ENCODE measurements at regions not wholly inside any gene's neighbourhood (a gene's known extent, or its start where the extent isn't known, plus 50 kb on each side); places are given as distances from the start of the nearest gene placed in this dataset.

- no peaks in the 10 kb centered on the region for H3K27me3 ChIP-seq
- H3K36me3 ChIP-seq: no peaks in the 10 kb centered on the region
- H3K9me3 ChIP-seq: peaks cover 0 to 17% (median 0%) of the 10 kb centered on the region in 11 donors
- peak in 3 of 8 donors; percentile 49 to 79 (median 69) for ATAC-seq
- no peak overlapping the region for H3K27ac ChIP-seq
- H3K4me3 ChIP-seq: no peak overlapping the region
- TF ChIP-seq CTCF (IDR thresholded peaks at IDR 0.05): peak in 4 of 9 donors; percentile 11 to 26 (median 14)
- intact Hi-C loops (cut with DNase I): loop anchor here in 2 of 10 donors (5.0 to 10.0 kb wide), 3 partner anchors 413 to 916 kb away; no protein-coding TSS in a partner anchor
- DNase-seq: no peak
- 60 to 61% methylated on average over 3 of the region's 3 CpGs for WGBS, 2 donors
- H3K4me1 ChIP-seq: no peaks in the 10 kb centered on the region
Observed at GRCh38 chr13:89951341-89951740, 1396.1 kb upstream of the MIR17HG start.

- ATAC-seq: no peak
- intact Hi-C loops (cut with DNase I): loop anchor here in 2 of 10 donors (5.0 to 10.0 kb wide), 3 partner anchors 411 to 914 kb away; no protein-coding TSS in a partner anchor
- DNase-seq: no peak
- H3K27me3 ChIP-seq: no peaks in the 10 kb centered on the region
- no peaks in the 10 kb centered on the region for H3K36me3 ChIP-seq
- H3K4me3 ChIP-seq: no peak overlapping the region
- H3K9me3 ChIP-seq: peaks cover 0 to 9% (median 0%) of the 10 kb centered on the region in 11 donors
- H3K27ac ChIP-seq: no peak overlapping the region
- H3K4me1 ChIP-seq: no peaks in the 10 kb centered on the region
- WGBS, 2 donors: 71 to 75% methylated on average over 3 of the region's 3 CpGs
- TF ChIP-seq CTCF (IDR thresholded peaks at IDR 0.05): no peak
Observed at GRCh38 chr13:89953581-89953980, 1393.9 kb upstream of the MIR17HG start.

GRCh38 chr13:89955773-89956172 lies 1391.7 kb upstream of the MIR17HG start:
- no peaks in the 10 kb centered on the region for H3K36me3 ChIP-seq
- no peak overlapping the region for H3K4me3 ChIP-seq
- peaks cover 0 to 9% (median 0%) of the 10 kb centered on the region in 11 donors for H3K9me3 ChIP-seq
- no peak overlapping the region for H3K27ac ChIP-seq
- H3K27me3 ChIP-seq: no peaks in the 10 kb centered on the region
- no peak for TF ChIP-seq CTCF (IDR thresholded peaks at IDR 0.05)
- DNase-seq (no peak), ATAC-seq (no peak)
- whole genome bisulfite sequencing, 2 donors: 80 to 83% methylated on average over 1 of the region's 1 CpG
- H3K4me1 ChIP-seq: no peaks in the 10 kb centered on the region
- intact Hi-C loops (cut with DNase I): loop anchor here in 2 of 10 donors (10.0 kb wide), 2 partner anchors 409 to 909 kb away; no protein-coding TSS in a partner anchor

GRCh38 chr13:89959074-89959473 lies 1388.4 kb upstream of the MIR17HG start:
- Histone ChIP-seq H3K4me3 (no peak overlapping the region), H3K4me1 (no peaks in the 10 kb centered on the region), H3K9me3 (peaks cover 0 to 9% (median 0%) of the 10 kb centered on the region in 11 donors), H3K27me3 (no peaks in the 10 kb centered on the region), H3K27ac (no peak overlapping the region), H3K36me3 (no peaks in the 10 kb centered on the region)
- 60 to 68% methylated on average over 2 of the region's 2 CpGs for WGBS, 2 donors
- no peak for TF ChIP-seq CTCF (IDR thresholded peaks at IDR 0.05)
- intact Hi-C loops (cut with DNase I): loop anchor here in 2 of 10 donors (10.0 kb wide), 2 partner anchors 406 to 906 kb away; no protein-coding TSS in a partner anchor
- ATAC-seq (no peak), DNase-seq (no peak)

All from heart right ventricle (tissue), 16 donors.